ENCODE measurements at regions not wholly inside any gene's neighbourhood (a gene's known extent, or its start where the extent isn't known, plus 50 kb on each side); places are given as distances from the start of the nearest gene placed in this dataset.

GRCh38 chr2:31675485-31675901 lies 94.8 kb upstream of the SRD5A2 start:
- intact Hi-C loops (cut with micrococcal nuclease; ENCODE audit: unreplicated experiment): loop anchor here (1.0 kb wide), 2 partner anchors 54 to 162 kb away; no protein-coding TSS in a partner anchor
- Histone ChIP-seq H3K36me3 (ENCODE audit: control insufficient read depth, insufficient read depth, low read length) (no peaks in the 10 kb centered on the region), H3K4me1 (no peaks in the 10 kb centered on the region), H3K9me3 (no peaks in the 10 kb centered on the region), H3K4me3 (ENCODE audit: low read depth, low read length) (no peak overlapping the region), H3K27me3 (replicated peaks; ENCODE audit: control insufficient read depth, insufficient read depth, low read length) (no peaks in the 10 kb centered on the region)
- Mint-ChIP-seq H3K27ac (ENCODE audit: unreplicated experiment) (no peak overlapping the region), H3K27me3 (ENCODE audit: insufficient read depth, unreplicated experiment) (peaks cover 6% of the 10 kb centered on the region), H3K36me3 (ENCODE audit: insufficient read depth, unreplicated experiment) (no peaks in the 10 kb centered on the region), H3K4me1 (ENCODE audit: low read depth, unreplicated experiment) (no peaks in the 10 kb centered on the region), H3K9me3 (ENCODE audit: unreplicated experiment) (peaks cover 1% of the 10 kb centered on the region), H3K4me3 (ENCODE audit: unreplicated experiment) (no peak overlapping the region)
- peak; percentile 20 for TF ChIP-seq CTCF (IDR thresholded peaks at IDR 0.05; ENCODE audit: insufficient read depth in 1 of 2, low read depth in 1 of 2, low read length in 1 of 2, severe bottlenecking in 1 of 2, unreplicated experiment in 1 of 2)
- peak; percentile 49 to 57 for DNase-seq
- ChIA-PET POLR2A (no interaction called here), CTCF (interaction anchor here (1.1 kb wide), 3 partner anchors 22 to 161 kb away, joined by 3 to 4 read pairs (median 4); no protein-coding TSS in a partner anchor)
- BruUV-seq (replicated peaks): no TSS peak

GRCh38 chr2:31674446-31674845 lies 93.7 kb upstream of the SRD5A2 start:
- intact Hi-C loops (cut with micrococcal nuclease; ENCODE audit: unreplicated experiment): no loop called here
- CTCF ChIA-PET: interaction anchor here (0.6 kb wide), 1 partner anchor 348 kb away, joined by 4 read pairs; no protein-coding TSS in a partner anchor
- no peaks in the 10 kb centered on the region for H3K9me3 ChIP-seq
- H3K4me1 ChIP-seq: no peaks in the 10 kb centered on the region
- TF ChIP-seq CTCF (IDR thresholded peaks at IDR 0.05; ENCODE audit: insufficient read depth in 1 of 2, low read depth in 1 of 2, low read length in 1 of 2, severe bottlenecking in 1 of 2, unreplicated experiment in 1 of 2): peak in 1 of 2 experiments; percentile 24
- Mint-ChIP-seq H3K9me3 (ENCODE audit: unreplicated experiment) (no peaks in the 10 kb centered on the region), H3K27ac (ENCODE audit: unreplicated experiment) (no peak overlapping the region), H3K27me3 (ENCODE audit: insufficient read depth, unreplicated experiment) (peaks cover 9% of the 10 kb centered on the region), H3K36me3 (ENCODE audit: insufficient read depth, unreplicated experiment) (no peaks in the 10 kb centered on the region), H3K4me1 (ENCODE audit: low read depth, unreplicated experiment) (no peaks in the 10 kb centered on the region), H3K4me3 (ENCODE audit: unreplicated experiment) (no peak overlapping the region)
- H3K4me3 ChIP-seq (ENCODE audit: low read depth, low read length): no peak overlapping the region
- H3K27me3 ChIP-seq (replicated peaks; ENCODE audit: control insufficient read depth, insufficient read depth, low read length): no peaks in the 10 kb centered on the region
- POLR2A ChIA-PET: no interaction called here
- BruUV-seq (replicated peaks): no TSS peak
- no peaks in the 10 kb centered on the region for H3K36me3 ChIP-seq (ENCODE audit: control insufficient read depth, insufficient read depth, low read length)
- no peak for DNase-seq

- no TSS peak for BruUV-seq (replicated peaks)
- Mint-ChIP-seq H3K4me3 (ENCODE audit: unreplicated experiment) (no peak overlapping the region), H3K9me3 (ENCODE audit: unreplicated experiment) (no peaks in the 10 kb centered on the region), H3K36me3 (ENCODE audit: insufficient read depth, unreplicated experiment) (no peaks in the 10 kb centered on the region), H3K27ac (ENCODE audit: unreplicated experiment) (no peak overlapping the region), H3K4me1 (ENCODE audit: low read depth, unreplicated experiment) (no peaks in the 10 kb centered on the region), H3K27me3 (ENCODE audit: insufficient read depth, unreplicated experiment) (peaks cover 9% of the 10 kb centered on the region)
- no peak overlapping the region for H3K4me3 ChIP-seq (ENCODE audit: low read depth, low read length)
- no peak for TF ChIP-seq CTCF (IDR thresholded peaks at IDR 0.05; ENCODE audit: insufficient read depth in 1 of 2, low read depth in 1 of 2, low read length in 1 of 2, severe bottlenecking in 1 of 2, unreplicated experiment in 1 of 2)
- H3K4me1 ChIP-seq: no peaks in the 10 kb centered on the region
- DNase-seq: no peak
- H3K9me3 ChIP-seq: no peaks in the 10 kb centered on the region
- intact Hi-C loops (cut with micrococcal nuclease; ENCODE audit: unreplicated experiment): no loop called here
- ChIA-PET POLR2A (no interaction called here), CTCF (no interaction called here)
- no peaks in the 10 kb centered on the region for H3K27me3 ChIP-seq (replicated peaks; ENCODE audit: control insufficient read depth, insufficient read depth, low read length)
- no peaks in the 10 kb centered on the region for H3K36me3 ChIP-seq (ENCODE audit: control insufficient read depth, insufficient read depth, low read length)
Measured at GRCh38 chr2:31666878-31667277, 86.1 kb upstream of the SRD5A2 start.

All from Caco-2 (cell line).